HCT116 (cell line): ENCODE measurements at regions not wholly inside any gene's neighbourhood (a gene's known extent, or its start where the extent isn't known, plus 50 kb on each side); places are given as distances from the start of the nearest gene placed in this dataset.

ENCODE experiments used
- ATAC-seq: fragments of 200-7000 bp; cut with Tn5 transposase; 2 replicates; pipeline ENCODE4 v1.9.1; 2020; ENCODE audit warnings: mild to moderate bottlenecking, moderate library complexity
- BruUV-seq: library from RNA; stranded (reverse); fragments of 400-500 nt; replicated peaks from 2 replicates; lab custom pipeline; 2021; lab: Mats Ljungman, UMichigan
- CTCF ChIA-PET: fragments of 300-600 bp; sonication (Branson Sonifier 250); formaldehyde crosslinking; loops from one replicate; lab custom pipeline; 2021; ENCODE audit warnings: antibody characterized with exemption; lab: Charles Lee
- POLR2A ChIA-PET: fragments of 300-600, 350-600 bp; sonication (Branson Sonifier 250); formaldehyde crosslinking; loops from one replicate; lab custom pipeline; 2021; ENCODE audit warnings: antibody characterized with exemption; lab: Charles Lee
- RAD21 ChIA-PET, 2 experiments: fragments of 300-600 bp; sonication (Branson Sonifier 250); formaldehyde crosslinking; loops; one replicate each; lab custom pipeline; 2023; ENCODE audit warnings: low total read pairs in 2 of 2; ENCODE audit not compliant: uncharacterized antibody in 2 of 2, unreplicated experiment in 2 of 2, low non-redundant PET in 1 of 2; lab: Charles Lee
- DNase-seq: peaks from one replicate; pipeline ENCODE4 v3.0.0-alpha.2; 2010; ENCODE audit warnings: low read depth, low spot score
- H2AFZ ChIP-seq: fragments of 200-600 bp; shearing (Covaris generic), sonication (generic); 2 replicates; pipeline ENCODE4 v1.6.1; 2017; ENCODE audit warnings: low read depth, mixed run types, mixed read lengths, antibody characterized with exemption, low read length; ENCODE audit not compliant: poor library complexity, severe bottlenecking
- H3K27ac ChIP-seq: 2 replicates; pipeline ENCODE4 v1.5.1; 2012; ENCODE audit warnings: low read depth, low read length
- H3K27me3 ChIP-seq: fragments of 200-600 bp; sonication (generic); 2 replicates; pipeline ENCODE4 v1.6.1; 2016; ENCODE audit warnings: mixed run types, low read length, mixed read lengths; ENCODE audit not compliant: insufficient read depth
- H3K36me3 ChIP-seq, 2 experiments: fragments of 200-500 bp in 1 of 2; fragments of 200-600 bp in 1 of 2; sonication (Bioruptor generic) in 1 of 2; sonication (generic) in 1 of 2; 2 replicates each; pipeline versions ENCODE4 v1.5.1 to v1.6.1; 2014 to 2016; ENCODE audit warnings: low read length in 2 of 2, inconsistent platforms in 1 of 2, mixed read lengths in 1 of 2, mixed run types in 1 of 2; ENCODE audit not compliant: insufficient read depth in 2 of 2, control insufficient read depth in 1 of 2
- H3K4me1 ChIP-seq, 2 experiments: fragments of 200-600 bp in 1 of 2; sonication (generic) in 1 of 2; 2 replicates each; pipeline versions ENCODE4 v1.5.1 to v1.6.1; 2012 to 2017; ENCODE audit warnings: low read length in 2 of 2, inconsistent platforms in 1 of 2, mild to moderate bottlenecking in 1 of 2, mixed read lengths in 1 of 2, mixed run types in 1 of 2, moderate library complexity in 1 of 2; ENCODE audit not compliant: insufficient read depth in 2 of 2, control insufficient read depth in 1 of 2
- H3K4me2 ChIP-seq: fragments of 200-600 bp; sonication (generic); 2 replicates; pipeline ENCODE4 v1.6.1; 2017; ENCODE audit warnings: mixed run types, low read length, mixed read lengths
- H3K4me3 ChIP-seq, 2 experiments: fragments of 200-600 bp in 1 of 2; sonication (generic) in 1 of 2; replicated peaks in 1 of 2; 2 replicates each; pipeline ENCODE4 v1.5.1; 2011 to 2016; ENCODE audit warnings: low read length in 2 of 2, control low read depth in 1 of 2, low read depth in 1 of 2, mild to moderate bottlenecking in 1 of 2, mixed read lengths in 1 of 2, mixed run types in 1 of 2
- H3K79me2 ChIP-seq: fragments of 200-600 bp; sonication (generic); 2 replicates; pipeline ENCODE4 v1.6.1; 2017; ENCODE audit warnings: mild to moderate bottlenecking, mixed run types, low read length, moderate library complexity, mixed read lengths; ENCODE audit not compliant: insufficient read depth
- H3K9ac ChIP-seq: fragments of 200-600 bp; sonication (generic); 2 replicates; pipeline ENCODE4 v1.6.1; 2016; ENCODE audit warnings: low read length, mixed read lengths
- H3K9me2 ChIP-seq: fragments of 200-600 bp; sonication (generic), shearing (Covaris generic); 2 replicates; pipeline ENCODE4 v1.6.1; 2017; ENCODE audit warnings: mixed run types, mild to moderate bottlenecking, moderate library complexity; ENCODE audit not compliant: insufficient read depth
- H3K9me3 ChIP-seq, 2 experiments: fragments of 200-500 bp in 1 of 2; fragments of 200-600 bp in 1 of 2; sonication (Bioruptor generic) in 1 of 2; sonication (generic) in 1 of 2; 2 replicates each; pipeline ENCODE4 v1.6.1; 2014 to 2017; ENCODE audit warnings: low read length in 2 of 2, mixed read lengths in 2 of 2, inconsistent platforms in 1 of 2, low read depth in 1 of 2, mild to moderate bottlenecking in 1 of 2, mixed run types in 1 of 2, moderate library complexity in 1 of 2; ENCODE audit not compliant: control insufficient read depth in 1 of 2, insufficient read depth in 1 of 2
- H4K20me1 ChIP-seq: fragments of 200-600 bp; sonication (generic), shearing (Covaris generic); 2 replicates; pipeline ENCODE4 v1.6.1; 2017; ENCODE audit warnings: mixed run types, mild to moderate bottlenecking, moderate library complexity; ENCODE audit not compliant: insufficient read depth
- CBX3 ChIP-seq: IDR thresholded peaks from 2 replicates; pipeline ENCODE4 v1.6.1; 2012; ENCODE audit warnings: low read depth
- CEBPB ChIP-seq: IDR thresholded peaks from 2 replicates; pipeline ENCODE4 v1.6.1; 2012; ENCODE audit warnings: low read depth
- EGR1 ChIP-seq: IDR thresholded peaks from 2 replicates; pipeline ENCODE4 v1.6.1; 2012; ENCODE audit warnings: low read depth
- ELF1 ChIP-seq: IDR thresholded peaks from 2 replicates; pipeline ENCODE4 v1.6.1; 2012; ENCODE audit warnings: low read depth, borderline replicate concordance
- EZH2phosphoT487 ChIP-seq: fragments of 200-600 bp; IDR thresholded peaks from 2 replicates; pipeline ENCODE4 v1.6.1; 2018; ENCODE audit warnings: antibody characterized with exemption, borderline replicate concordance
- FOSL1 ChIP-seq: IDR thresholded peaks from 2 replicates; pipeline ENCODE4 v1.6.1; 2012; ENCODE audit warnings: low read depth
- JUND ChIP-seq: IDR thresholded peaks from 2 replicates; pipeline ENCODE4 v1.6.1; 2012
- POLR2AphosphoS5 ChIP-seq: IDR thresholded peaks from 2 replicates; pipeline ENCODE4 v1.6.1; 2011; ENCODE audit warnings: mild to moderate bottlenecking, low read depth, low read length, moderate library complexity
- SP1 ChIP-seq: IDR thresholded peaks from 2 replicates; pipeline ENCODE4 v1.6.1; 2012; ENCODE audit warnings: low read depth
- SRF ChIP-seq: IDR thresholded peaks from 2 replicates; pipeline ENCODE4 v1.6.1; 2012; ENCODE audit warnings: low read depth
- TCF7L2 ChIP-seq: IDR thresholded peaks from 2 replicates; pipeline ENCODE4 v1.7.0; 2011; ENCODE audit warnings: borderline replicate concordance, inconsistent platforms; ENCODE audit not compliant: insufficient read depth, insufficient read length; ENCODE audit errors: extremely low read depth
- YY1 ChIP-seq: IDR thresholded peaks from 2 replicates; pipeline ENCODE4 v1.6.1; 2011; ENCODE audit warnings: low read length, low read depth, moderate library complexity, mild to moderate bottlenecking; ENCODE audit not compliant: insufficient replicate concordance; ENCODE audit errors: extremely low read depth
- ZBTB33 ChIP-seq: IDR thresholded peaks from 2 replicates; pipeline ENCODE4 v1.6.1; 2011; ENCODE audit warnings: mild to moderate bottlenecking, low read length, moderate library complexity; ENCODE audit not compliant: insufficient replicate concordance; ENCODE audit errors: extremely low read depth
- ZFX ChIP-seq: fragments of 450-650 bp; IDR thresholded peaks from 2 replicates; pipeline ENCODE4 v1.6.1; 2017
- intact Hi-C: fragments of 100-400 bp; cut with micrococcal nuclease; formaldehyde crosslinking; loops from 2 replicates; pipeline ENCODE4 v1.10.0; 2022
- TF ChIP-seq, protein P1 (sequence below), 3 experiments: fragments of 200-600 bp in 1 of 3; sonication (generic) in 1 of 3; IDR thresholded peaks in 2 of 3; conservative IDR thresholded peaks in 1 of 3; 2 replicates each; pipeline ENCODE4 v1.5.1; 2012 to 2017; ENCODE audit warnings: low read depth in 2 of 3, low read length in 2 of 3, antibody characterized with exemption in 1 of 3, borderline replicate concordance in 1 of 3, control low read depth in 1 of 3, mild to moderate bottlenecking in 1 of 3, mixed read lengths in 1 of 3, mixed run types in 1 of 3, moderate library complexity in 1 of 3; ENCODE audit not compliant: insufficient read depth in 1 of 3

DNA sequence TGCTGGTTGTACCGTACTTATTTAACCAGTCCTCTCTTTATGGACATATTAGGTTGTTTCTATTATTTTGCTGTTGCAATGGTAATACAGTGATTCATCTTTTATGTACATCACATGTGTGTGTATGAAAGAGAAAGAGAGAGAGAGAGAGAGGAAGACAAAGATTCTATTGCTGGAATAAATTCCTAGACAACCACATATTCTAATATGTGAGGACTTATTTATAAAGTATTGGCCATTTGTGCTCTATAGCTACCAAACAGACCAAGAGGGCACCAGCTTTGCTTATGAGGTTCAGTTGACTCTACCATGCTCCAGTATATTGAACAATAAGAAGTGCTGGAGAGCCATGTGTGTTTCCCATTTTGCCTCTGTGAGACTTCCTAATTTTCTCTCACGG is 513.5 kb downstream of the DMAC1 start:
- Histone ChIP-seq H3K79me2 (no peaks in the 10 kb centered on the region), H3K4me2 (no peak overlapping the region), H4K20me1 (no peaks in the 10 kb centered on the region), H3K27me3 (peaks cover 25% of the 10 kb centered on the region), H3K4me1 (no peaks in the 10 kb centered on the region), H2AFZ (no peak overlapping the region), H3K9me2 (no peaks in the 10 kb centered on the region), H3K9ac (no peak overlapping the region), H3K9me3 (no peaks in the 10 kb centered on the region), H3K4me3 (no peak overlapping the region), H3K27ac (no peak overlapping the region), H3K36me3 (no peaks in the 10 kb centered on the region)
- CTCF ChIA-PET, result no interaction called here
- DNase-seq, result no peak
- TF ChIP-seq, protein P1, sequence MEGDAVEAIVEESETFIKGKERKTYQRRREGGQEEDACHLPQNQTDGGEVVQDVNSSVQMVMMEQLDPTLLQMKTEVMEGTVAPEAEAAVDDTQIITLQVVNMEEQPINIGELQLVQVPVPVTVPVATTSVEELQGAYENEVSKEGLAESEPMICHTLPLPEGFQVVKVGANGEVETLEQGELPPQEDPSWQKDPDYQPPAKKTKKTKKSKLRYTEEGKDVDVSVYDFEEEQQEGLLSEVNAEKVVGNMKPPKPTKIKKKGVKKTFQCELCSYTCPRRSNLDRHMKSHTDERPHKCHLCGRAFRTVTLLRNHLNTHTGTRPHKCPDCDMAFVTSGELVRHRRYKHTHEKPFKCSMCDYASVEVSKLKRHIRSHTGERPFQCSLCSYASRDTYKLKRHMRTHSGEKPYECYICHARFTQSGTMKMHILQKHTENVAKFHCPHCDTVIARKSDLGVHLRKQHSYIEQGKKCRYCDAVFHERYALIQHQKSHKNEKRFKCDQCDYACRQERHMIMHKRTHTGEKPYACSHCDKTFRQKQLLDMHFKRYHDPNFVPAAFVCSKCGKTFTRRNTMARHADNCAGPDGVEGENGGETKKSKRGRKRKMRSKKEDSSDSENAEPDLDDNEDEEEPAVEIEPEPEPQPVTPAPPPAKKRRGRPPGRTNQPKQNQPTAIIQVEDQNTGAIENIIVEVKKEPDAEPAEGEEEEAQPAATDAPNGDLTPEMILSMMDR (IDR thresholded peaks at IDR 0.05 in 2 of 3, conservative IDR thresholded peaks at IDR 0.05 in 1 of 3; ENCODE audit: borderline replicate concordance in 1 of 3, insufficient read depth in 1 of 3, low read depth in 2 of 3, low read length in 2 of 3), result no peak
- TF ChIP-seq ELF1 (no peak), FOSL1 (no peak), CBX3 (no peak), SRF (no peak)
- ATAC-seq, result no peak
- RAD21 ChIA-PET, result no interaction called here
- BruUV-seq, result no TSS peak
- POLR2A ChIA-PET, result no interaction called here
- intact Hi-C loops, result no loop called here

DNA sequence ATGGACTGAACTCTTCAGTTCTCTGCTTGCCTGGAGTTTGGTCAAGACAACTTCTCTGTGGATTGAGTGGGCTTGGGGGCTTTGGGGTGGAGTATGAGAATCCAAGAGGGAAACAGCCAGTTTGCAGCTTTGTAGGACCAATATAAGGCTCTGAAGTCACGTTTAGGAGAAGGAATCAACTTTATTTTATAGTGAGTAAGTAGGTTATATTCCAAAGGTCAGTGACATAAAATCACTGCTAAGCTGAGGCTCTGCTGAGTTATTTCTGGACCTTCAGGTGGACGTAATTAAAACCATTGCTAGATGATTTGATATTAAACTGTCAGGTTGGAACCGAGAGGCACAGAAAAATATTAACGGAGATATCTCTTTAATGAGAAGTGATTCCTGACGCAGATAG is 514.4 kb downstream of the DMAC1 start:
- Histone ChIP-seq H4K20me1 (no peaks in the 10 kb centered on the region), H3K9me2 (no peaks in the 10 kb centered on the region), H3K4me2 (no peak overlapping the region), H3K9ac (no peak overlapping the region), H3K27ac (no peak overlapping the region), H3K4me1 (no peaks in the 10 kb centered on the region), H3K4me3 (no peak overlapping the region), H3K36me3 (no peaks in the 10 kb centered on the region), H3K9me3 (no peaks in the 10 kb centered on the region), H3K79me2 (no peaks in the 10 kb centered on the region), H2AFZ (no peak overlapping the region), H3K27me3 (peaks cover 25% of the 10 kb centered on the region)
- RAD21 ChIA-PET, result no interaction called here
- DNase-seq (no peak), ATAC-seq (no peak)
- CTCF ChIA-PET, result no interaction called here
- intact Hi-C loops, result no loop called here
- POLR2A ChIA-PET, result no interaction called here
- no TSS peak for BruUV-seq
- no peak for TF ChIP-seq YY1
- TF ChIP-seq FOSL1, result no peak
- no peak for TF ChIP-seq SP1
- TF ChIP-seq CEBPB, result no peak
- TF ChIP-seq, protein P1 (IDR thresholded peaks at IDR 0.05 in 2 of 3, conservative IDR thresholded peaks at IDR 0.05 in 1 of 3; ENCODE audit: borderline replicate concordance in 1 of 3, insufficient read depth in 1 of 3, low read depth in 2 of 3, low read length in 2 of 3), result no peak
- TF ChIP-seq ZBTB33, result no peak
- no peak for TF ChIP-seq JUND
- TF ChIP-seq EZH2phosphoT487, result no peak
- TF ChIP-seq EGR1, result no peak
- no peak for TF ChIP-seq ZFX
- TF ChIP-seq POLR2AphosphoS5, result no peak
- no peak for TF ChIP-seq TCF7L2
